IPS-NIHi7 (cell line): ENCODE measurements at regions not wholly inside any gene's neighbourhood (a gene's known extent, or its start where the extent isn't known, plus 50 kb on each side); places are given as distances from the start of the nearest gene placed in this dataset.
A peak's percentile ranks its signal among the peaks of the same experiment; 100 is the strongest.

Experiments
- DNase-seq: peaks from one replicate; pipeline ENCODE4 v3.0.0; 2012; ENCODE audit warnings: mixed read lengths; ENCODE audit errors: extremely low spot score

GRCh38 chr3:17802950-17803349 lies 60.5 kb upstream of the TBC1D5 start:
- no peak for DNase-seq

GRCh38 chr3:17801131-17801530 lies 58.7 kb upstream of the TBC1D5 start:
- no peak for DNase-seq

- no peak for DNase-seq
Observed at GRCh38 chr3:17800232-17800631, 57.8 kb upstream of the TBC1D5 start.

GRCh38 chr3:17799312-17799711 lies 56.9 kb upstream of the TBC1D5 start:
- DNase-seq = no peak

GRCh38 chr3:17798000-17798399 lies 55.6 kb upstream of the TBC1D5 start:
- peak; percentile 67 for DNase-seq

- DNase-seq = no peak
Observed at GRCh38 chr3:17795711-17796110, 53.3 kb upstream of the TBC1D5 start.

GRCh38 chr3:17795280-17795679 lies 52.8 kb upstream of the TBC1D5 start:
- DNase-seq = no peak

GRCh38 chr3:17793542-17794195 lies 51.2 kb upstream of the TBC1D5 start:
- DNase-seq = no peak
